Calu3 (cell line): ENCODE measurements at regions not wholly inside any gene's neighbourhood (a gene's known extent, or its start where the extent isn't known, plus 50 kb on each side); places are given as distances from the start of the nearest gene placed in this dataset.

Source experiments
- BruUV-seq: library from RNA; stranded (reverse); fragments of 400-500 nt; replicated peaks from 2 replicates; lab custom pipeline; 2021; lab: Mats Ljungman, UMichigan
- CTCF ChIA-PET: fragments of 300-600 bp; sonication (Branson Sonifier 250); formaldehyde crosslinking; loops from one replicate; lab custom pipeline; 2022; ENCODE audit warnings: antibody characterized with exemption; lab: Charles Lee
- DNase-seq: peaks from one replicate; pipeline ENCODE4 v3.0.0; 2022
- H3K27ac Mint-ChIP-seq: one replicate; pipeline ENCODE4 v1.8.0; 2022; ENCODE audit warnings: mixed read lengths; ENCODE audit not compliant: unreplicated experiment
- H3K27me3 Mint-ChIP-seq: one replicate; pipeline ENCODE4 v1.8.0; 2022; ENCODE audit warnings: mixed read lengths; ENCODE audit not compliant: unreplicated experiment
- H3K36me3 Mint-ChIP-seq: one replicate; pipeline ENCODE4 v1.8.0; 2022; ENCODE audit warnings: mild to moderate bottlenecking, moderate library complexity, mixed read lengths; ENCODE audit not compliant: insufficient read depth, unreplicated experiment
- H3K4me1 Mint-ChIP-seq: one replicate; pipeline ENCODE4 v1.8.0; 2022; ENCODE audit warnings: mild to moderate bottlenecking, low read depth, mixed read lengths; ENCODE audit not compliant: unreplicated experiment
- H3K4me3 Mint-ChIP-seq: one replicate; pipeline ENCODE4 v1.8.0; 2022; ENCODE audit warnings: mild to moderate bottlenecking, low read depth, moderate library complexity, mixed read lengths; ENCODE audit not compliant: unreplicated experiment
- H3K9me3 Mint-ChIP-seq: one replicate; pipeline ENCODE4 v1.8.0; 2022; ENCODE audit warnings: low read depth, mixed read lengths; ENCODE audit not compliant: unreplicated experiment
- CTCF ChIP-seq: fragments of 200-600 bp; IDR thresholded peaks from one replicate; pipeline ENCODE4 v1.8.0; 2022; ENCODE audit warnings: antibody characterized with exemption; ENCODE audit not compliant: unreplicated experiment
- intact Hi-C: fragments of 100-400 bp; cut with micrococcal nuclease; formaldehyde crosslinking; loops from one replicate; pipeline ENCODE4 v1.10.0; 2022; ENCODE audit not compliant: unreplicated experiment

GRCh38 chr14:70269582-70269981 is 80.8 kb upstream of the SLC8A3 start:
- intact Hi-C loops = no loop called here

GRCh38 chr14:70268760-70269159 is 80.0 kb upstream of the SLC8A3 start:
- intact Hi-C loops = no loop called here
- H3K4me1 Mint-ChIP-seq = no peaks in the 10 kb centered on the region
- BruUV-seq = no TSS peak
- no peaks in the 10 kb centered on the region for H3K36me3 Mint-ChIP-seq
- CTCF ChIA-PET = interaction anchor here (0.6 kb wide), 1 partner anchor 22 kb away, joined by 4 read pairs; no protein-coding TSS in a partner anchor
- no peak overlapping the region for H3K4me3 Mint-ChIP-seq
- no peak for TF ChIP-seq CTCF
- DNase-seq = no peak
- H3K27ac Mint-ChIP-seq = no peak overlapping the region
- H3K27me3 Mint-ChIP-seq = peaks cover 36% of the 10 kb centered on the region
- H3K9me3 Mint-ChIP-seq = no peaks in the 10 kb centered on the region

More at GRCh38 chr14:70269582-70269981, 80.8 kb upstream of the SLC8A3 start:
- Mint-ChIP-seq H3K9me3 (no peaks in the 10 kb centered on the region), H3K36me3 (no peaks in the 10 kb centered on the region), H3K27ac (no peak overlapping the region), H3K4me1 (no peaks in the 10 kb centered on the region), H3K4me3 (no peak overlapping the region), H3K27me3 (peaks cover 36% of the 10 kb centered on the region)
- TF ChIP-seq CTCF = no peak
- DNase-seq = no peak
- CTCF ChIA-PET = no interaction called here
- BruUV-seq = no TSS peak

GRCh38 chr14:70266157-70266556 is 77.4 kb upstream of the SLC8A3 start:
- DNase-seq = no peak
- no peaks in the 10 kb centered on the region for H3K36me3 Mint-ChIP-seq
- BruUV-seq = no TSS peak
- H3K4me3 Mint-ChIP-seq = no peak overlapping the region
- CTCF ChIA-PET = no interaction called here
- H3K27ac Mint-ChIP-seq = no peak overlapping the region
- H3K4me1 Mint-ChIP-seq = no peaks in the 10 kb centered on the region
- intact Hi-C loops = no loop called here
- TF ChIP-seq CTCF = no peak
- no peaks in the 10 kb centered on the region for H3K9me3 Mint-ChIP-seq
- peaks cover 62% of the 10 kb centered on the region for H3K27me3 Mint-ChIP-seq

- H3K4me3 Mint-ChIP-seq = no peak overlapping the region
- CTCF ChIA-PET = no interaction called here
- no peak for DNase-seq
- intact Hi-C loops = no loop called here
- H3K27ac Mint-ChIP-seq = no peak overlapping the region
- TF ChIP-seq CTCF = no peak
- no peaks in the 10 kb centered on the region for H3K4me1 Mint-ChIP-seq
- BruUV-seq = no TSS peak
- H3K27me3 Mint-ChIP-seq = peaks cover 69% of the 10 kb centered on the region
- no peaks in the 10 kb centered on the region for H3K9me3 Mint-ChIP-seq
- H3K36me3 Mint-ChIP-seq = no peaks in the 10 kb centered on the region
Observed at GRCh38 chr14:70265422-70265821, 76.7 kb upstream of the SLC8A3 start.
